Esophagus squamous epithelium (tissue), 5 donors: ENCODE measurements at regions not wholly inside any gene's neighbourhood (a gene's known extent, or its start where the extent isn't known, plus 50 kb on each side); places are given as distances from the start of the nearest gene placed in this dataset.

Source experiments
- DNase-seq: peaks from one replicate; lab custom pipeline; 2025; lab: John Stamatoyannopoulos, UW
- H3K27ac ChIP-seq, 4 donors: fragments of 200-600 bp; sonication (generic); one replicate each; pipeline ENCODE4 v1.5.1; 2016 to 2019; ENCODE audit warnings: mild to moderate bottlenecking in 1 of 4
- H3K27me3 ChIP-seq, 4 donors: fragments of 200-600 bp; sonication (generic); 1 replicate in 3 of 4; 2 replicates in 1 of 4; pipeline versions ENCODE4 v1.5.1 to v1.6.0; 2017 to 2021; ENCODE audit warnings: antibody characterized with exemption in 1 of 4
- H3K36me3 ChIP-seq, 3 donors: fragments of 200-600 bp; sonication (generic); one replicate each; pipeline ENCODE4 v1.5.1; 2016 to 2019
- H3K4me1 ChIP-seq, 3 donors: fragments of 200-600 bp; sonication (generic); one replicate each; pipeline ENCODE4 v1.5.1; 2017 to 2019
- H3K4me3 ChIP-seq, 4 donors: fragments of 200-600 bp; sonication (generic); 1 replicate in 3 of 4; 2 replicates in 1 of 4; pipeline ENCODE4 v1.5.1; 2016 to 2019; ENCODE audit warnings: mild to moderate bottlenecking in 2 of 4, moderate library complexity in 1 of 4
- H3K9me3 ChIP-seq, 3 donors: fragments of 200-600 bp; sonication (generic); one replicate each; pipeline ENCODE4 v1.5.1; 2016 to 2019
- CTCF ChIP-seq, 6 experiments: fragments of 450-650 bp in 4 of 6; fragments of 200-600 bp in 2 of 6; sonication (generic) in 2 of 6; IDR thresholded peaks; one replicate each; pipeline ENCODE4 v1.5.1; 2016 to 2019; ENCODE audit warnings: antibody characterized with exemption in 6 of 6, mild to moderate bottlenecking in 4 of 6, moderate library complexity in 4 of 6
- POLR2A ChIP-seq, 4 donors: fragments of 450-650 bp; IDR thresholded peaks; one replicate each; pipeline ENCODE4 v1.6.1; 2017; ENCODE audit warnings: antibody characterized with exemption in 4 of 4, mild to moderate bottlenecking in 4 of 4, moderate library complexity in 3 of 4
- WGBS, 2 donors: methylation state at CpG; one replicate each; pipeline ENCODE4 v1.1.5; 2018; 5-methylcytosine and 5-hydroxymethylcytosine counted together
- intact Hi-C: fragments of 100-400 bp; cut with DNase I; formaldehyde crosslinking; loops from one replicate; pipeline ENCODE4 v1.15.0; 2022
- donor health status: DM: yes; HTN: yes; CAD: no.

- no peak overlapping the region for H3K4me3 ChIP-seq
- intact Hi-C loops: no loop called here
- H3K27ac ChIP-seq: no peak overlapping the region
- H3K4me1 ChIP-seq: no peaks in the 10 kb centered on the region
- WGBS, 2 donors: 74 to 76% methylated on average over 3 of the region's 3 CpGs
- no peaks in the 10 kb centered on the region for H3K9me3 ChIP-seq
- H3K36me3 ChIP-seq: no peaks in the 10 kb centered on the region
- TF ChIP-seq CTCF (IDR thresholded peaks at IDR 0.05): no peak
- no peaks in the 10 kb centered on the region for H3K27me3 ChIP-seq
- DNase-seq: no peak
Observed at GRCh38 chr2:52463457-52463856, 1304.1 kb upstream of the CHAC2 start.

- no peaks in the 10 kb centered on the region for H3K27me3 ChIP-seq
- no peaks in the 10 kb centered on the region for H3K4me1 ChIP-seq
- TF ChIP-seq CTCF (IDR thresholded peaks at IDR 0.05): no peak
- no peak for TF ChIP-seq POLR2A (IDR thresholded peaks at IDR 0.05)
- 64 to 73% methylated on average over 4 of the region's 4 CpGs for WGBS, 2 donors
- intact Hi-C loops: no loop called here
- DNase-seq: no peak
- H3K9me3 ChIP-seq: no peaks in the 10 kb centered on the region
- H3K27ac ChIP-seq: no peak overlapping the region
- no peak overlapping the region for H3K4me3 ChIP-seq
- H3K36me3 ChIP-seq: no peaks in the 10 kb centered on the region
Observed at GRCh38 chr2:52456561-52457377, 1310.8 kb upstream of the CHAC2 start.

GRCh38 chr2:52454962-52455361 lies 1312.6 kb upstream of the CHAC2 start:
- Histone ChIP-seq H3K9me3 (no peaks in the 10 kb centered on the region), H3K27me3 (no peaks in the 10 kb centered on the region), H3K4me3 (no peak overlapping the region), H3K27ac (no peak overlapping the region), H3K36me3 (no peaks in the 10 kb centered on the region), H3K4me1 (no peaks in the 10 kb centered on the region)
- no peak for TF ChIP-seq POLR2A (IDR thresholded peaks at IDR 0.05)
- TF ChIP-seq CTCF (IDR thresholded peaks at IDR 0.05): no peak
- no peak for DNase-seq
- intact Hi-C loops: no loop called here

- WGBS, 2 donors: 75 to 84% methylated on average over 4 of the region's 4 CpGs
- intact Hi-C loops: no loop called here
- Histone ChIP-seq H3K27ac (no peak overlapping the region), H3K36me3 (no peaks in the 10 kb centered on the region), H3K4me1 (no peaks in the 10 kb centered on the region), H3K9me3 (no peaks in the 10 kb centered on the region), H3K27me3 (no peaks in the 10 kb centered on the region), H3K4me3 (no peak overlapping the region)
- TF ChIP-seq POLR2A (IDR thresholded peaks at IDR 0.05): no peak
- no peak for TF ChIP-seq CTCF (IDR thresholded peaks at IDR 0.05)
- DNase-seq: no peak
Observed at GRCh38 chr2:52452201-52452600, 1315.4 kb upstream of the CHAC2 start.

- no peak for DNase-seq
Observed at GRCh38 chr2:52445686-52446085, 1321.9 kb upstream of the CHAC2 start.

More at GRCh38 chr2:52445686-52446085, 1321.9 kb upstream of the CHAC2 start:
- TF ChIP-seq CTCF (IDR thresholded peaks at IDR 0.05) (no peak), POLR2A (IDR thresholded peaks at IDR 0.05) (no peak)
- Histone ChIP-seq H3K4me1 (no peaks in the 10 kb centered on the region), H3K4me3 (no peak overlapping the region), H3K36me3 (no peaks in the 10 kb centered on the region), H3K27ac (no peak overlapping the region), H3K27me3 (no peaks in the 10 kb centered on the region), H3K9me3 (no peaks in the 10 kb centered on the region)
- intact Hi-C loops: no loop called here
